ENCODE measurements at regions not wholly inside any gene's neighbourhood (a gene's known extent, or its start where the extent isn't known, plus 50 kb on each side); places are given as distances from the start of the nearest gene placed in this dataset.

- TF ChIP-seq, protein P1, sequence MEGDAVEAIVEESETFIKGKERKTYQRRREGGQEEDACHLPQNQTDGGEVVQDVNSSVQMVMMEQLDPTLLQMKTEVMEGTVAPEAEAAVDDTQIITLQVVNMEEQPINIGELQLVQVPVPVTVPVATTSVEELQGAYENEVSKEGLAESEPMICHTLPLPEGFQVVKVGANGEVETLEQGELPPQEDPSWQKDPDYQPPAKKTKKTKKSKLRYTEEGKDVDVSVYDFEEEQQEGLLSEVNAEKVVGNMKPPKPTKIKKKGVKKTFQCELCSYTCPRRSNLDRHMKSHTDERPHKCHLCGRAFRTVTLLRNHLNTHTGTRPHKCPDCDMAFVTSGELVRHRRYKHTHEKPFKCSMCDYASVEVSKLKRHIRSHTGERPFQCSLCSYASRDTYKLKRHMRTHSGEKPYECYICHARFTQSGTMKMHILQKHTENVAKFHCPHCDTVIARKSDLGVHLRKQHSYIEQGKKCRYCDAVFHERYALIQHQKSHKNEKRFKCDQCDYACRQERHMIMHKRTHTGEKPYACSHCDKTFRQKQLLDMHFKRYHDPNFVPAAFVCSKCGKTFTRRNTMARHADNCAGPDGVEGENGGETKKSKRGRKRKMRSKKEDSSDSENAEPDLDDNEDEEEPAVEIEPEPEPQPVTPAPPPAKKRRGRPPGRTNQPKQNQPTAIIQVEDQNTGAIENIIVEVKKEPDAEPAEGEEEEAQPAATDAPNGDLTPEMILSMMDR (IDR thresholded peaks at IDR 0.05 in 4 of 5, conservative IDR thresholded peaks at IDR 0.05 in 1 of 5): no peak
- no peak for TF ChIP-seq POLR2A (IDR thresholded peaks at IDR 0.05)
Measured at GRCh38 chr19:29086646-29087045, 126.3 kb downstream of the UQCRFS1 start.

Measured in gastrocnemius medialis (tissue), 4 donors.